SIG-M5 (cell line): ENCODE measurements at regions not wholly inside any gene's neighbourhood (a gene's known extent, or its start where the extent isn't known, plus 50 kb on each side); places are given as distances from the start of the nearest gene placed in this dataset.
A peak's percentile ranks its signal among the peaks of the same experiment; 100 is the strongest.

Source experiments
- DNase-seq: peaks from one replicate; lab custom pipeline; 2025; lab: John Stamatoyannopoulos, UW

- DNase-seq: no peak
These were observed 321.4 kb upstream of the MMADHC start for GRCh38 chr2:149908726-149909683.

DNA sequence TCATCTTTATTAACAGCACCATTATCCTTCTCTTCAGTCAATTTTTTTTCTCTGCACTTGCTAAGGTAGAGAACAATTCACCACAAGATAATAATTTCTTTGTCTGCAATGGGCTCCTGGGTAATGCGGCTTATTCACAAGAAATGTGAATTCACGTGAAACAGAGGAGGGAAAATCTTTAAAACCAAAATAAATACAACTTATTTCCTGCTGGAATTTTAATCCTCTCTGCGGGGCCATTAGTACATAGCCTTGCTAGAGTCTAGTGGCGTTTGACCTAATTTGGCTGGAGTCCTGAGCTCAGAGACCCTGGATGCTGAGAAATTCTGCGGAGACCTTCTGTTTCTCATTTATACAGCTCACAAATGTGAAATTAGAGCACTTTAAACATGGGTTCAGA lies 319.3 kb upstream of the MMADHC start:
- DNase-seq: no peak

- no peak for DNase-seq
These were observed 317.0 kb upstream of the MMADHC start for GRCh38 chr2:149904352-149905175.

DNA sequence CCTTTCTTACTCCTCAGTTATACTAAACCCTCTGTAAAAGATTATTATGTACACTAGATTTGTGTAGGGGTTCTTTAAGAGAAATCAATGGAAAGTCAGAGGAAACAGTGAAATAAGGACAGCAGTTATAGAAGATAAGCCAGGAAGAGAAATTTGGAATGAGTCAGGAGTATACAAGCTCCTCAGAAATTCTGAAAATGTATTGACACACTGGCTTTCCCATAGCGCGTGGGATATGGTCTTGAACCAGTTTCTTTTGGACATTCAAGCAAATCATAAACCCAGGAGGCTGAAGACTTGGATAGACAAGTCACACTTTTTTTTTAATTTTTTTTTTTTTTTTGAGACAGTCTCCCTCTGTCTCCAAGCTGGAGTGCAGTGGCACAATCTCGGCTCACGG lies 316.1 kb upstream of the MMADHC start:
- no peak for DNase-seq

DNA sequence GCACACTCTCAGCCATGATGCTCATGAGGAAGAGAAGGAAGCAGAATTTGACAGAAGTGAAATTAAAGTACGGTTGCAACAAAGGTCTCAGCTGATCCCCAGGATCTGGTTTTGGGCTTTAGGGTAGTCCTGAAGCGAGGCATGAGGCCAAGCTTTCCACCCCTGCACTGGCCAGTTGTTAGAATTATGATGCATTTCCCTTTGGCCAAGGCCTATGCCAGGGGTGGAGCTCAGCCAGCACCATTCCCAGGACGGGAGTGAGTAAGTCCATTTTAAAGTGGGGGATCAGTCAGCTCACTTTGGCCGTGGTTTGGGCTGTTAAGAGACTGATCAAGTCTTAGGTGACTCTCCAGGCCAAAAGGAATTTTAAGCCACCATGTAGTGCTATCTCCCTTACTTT lies 314.5 kb upstream of the MMADHC start:
- DNase-seq: no peak

- no peak for DNase-seq
These were observed 313.8 kb upstream of the MMADHC start for GRCh38 chr2:149901231-149901859.

DNA sequence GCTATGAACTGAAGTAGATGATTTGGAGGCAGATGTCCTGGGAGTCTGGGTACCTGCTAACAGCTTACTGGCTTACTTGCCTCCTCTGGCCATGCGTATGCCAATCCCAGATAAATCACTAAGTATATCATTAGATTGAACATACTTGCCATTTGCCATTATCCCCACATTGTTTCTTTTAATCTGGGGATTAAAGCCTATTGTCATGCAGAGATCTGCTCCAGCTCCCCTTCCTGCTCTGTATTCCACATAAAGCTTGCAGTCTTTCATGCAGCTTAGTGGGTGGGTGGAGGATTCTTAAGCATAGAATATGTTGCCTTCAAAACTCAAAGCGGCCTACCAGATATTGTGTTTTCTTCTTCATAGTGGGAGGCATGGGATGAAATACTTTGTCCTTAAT lies 311.8 kb upstream of the MMADHC start:
- DNase-seq: no peak

DNA sequence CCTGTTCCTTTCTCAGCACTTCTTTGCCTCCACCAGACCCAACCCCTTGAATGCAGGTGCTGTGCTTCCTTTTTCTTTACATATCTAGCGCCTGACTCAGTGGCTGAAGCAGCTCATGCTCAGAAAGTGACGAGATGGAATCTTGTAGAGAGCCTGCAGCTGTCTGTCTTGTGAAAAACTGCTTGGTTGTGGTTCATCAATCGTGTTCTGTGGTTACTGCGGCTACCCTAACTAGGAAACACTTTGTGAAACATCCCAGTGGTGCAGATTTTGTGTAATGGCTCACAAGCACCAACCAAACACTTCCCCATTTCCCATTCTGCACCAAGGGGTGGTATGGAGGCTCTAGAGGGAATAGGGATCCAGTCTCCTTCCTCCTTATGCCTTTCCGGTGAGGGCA lies 307.2 kb upstream of the MMADHC start:
- DNase-seq: peak; percentile 28

DNA sequence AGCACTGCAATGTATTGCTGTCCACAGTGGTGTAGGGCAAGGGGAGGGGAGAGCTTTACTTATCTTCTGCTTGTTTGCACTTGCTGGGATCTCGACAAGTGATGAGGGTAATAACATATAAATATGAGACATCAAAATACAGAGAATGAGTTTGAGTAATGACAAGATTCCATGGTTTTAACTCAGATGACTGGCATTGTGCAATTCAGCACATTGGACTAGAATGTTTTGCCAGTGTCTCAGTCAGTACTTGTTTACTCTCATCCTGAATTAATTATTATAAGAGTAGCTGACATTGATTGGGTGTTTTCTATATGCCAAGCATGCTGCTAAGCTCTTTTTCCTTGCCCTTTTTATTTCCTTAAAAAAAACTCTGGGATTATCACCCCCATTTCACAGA lies 306.7 kb upstream of the MMADHC start:
- no peak for DNase-seq

DNA sequence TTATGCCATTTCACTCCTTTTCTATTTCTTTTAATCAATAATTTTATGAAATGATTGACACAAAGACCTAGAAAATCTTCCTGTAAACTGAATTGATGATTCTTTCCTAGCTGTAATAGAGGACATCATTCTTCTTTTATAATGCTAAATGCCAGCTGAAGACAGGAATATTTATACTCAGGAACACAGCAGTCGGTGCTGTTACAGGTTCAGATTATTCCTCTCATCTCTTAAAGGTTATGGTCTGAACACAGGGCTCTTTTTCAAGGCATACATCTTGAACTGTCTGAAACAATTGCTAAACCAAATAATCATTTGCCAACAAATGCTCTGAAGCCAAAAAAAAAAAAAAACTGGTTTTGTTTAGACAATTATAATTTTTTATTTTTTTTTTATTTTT lies 305.0 kb upstream of the MMADHC start:
- DNase-seq: no peak

- DNase-seq: no peak
These were observed 298.4 kb upstream of the MMADHC start for GRCh38 chr2:149885946-149886345.

DNA sequence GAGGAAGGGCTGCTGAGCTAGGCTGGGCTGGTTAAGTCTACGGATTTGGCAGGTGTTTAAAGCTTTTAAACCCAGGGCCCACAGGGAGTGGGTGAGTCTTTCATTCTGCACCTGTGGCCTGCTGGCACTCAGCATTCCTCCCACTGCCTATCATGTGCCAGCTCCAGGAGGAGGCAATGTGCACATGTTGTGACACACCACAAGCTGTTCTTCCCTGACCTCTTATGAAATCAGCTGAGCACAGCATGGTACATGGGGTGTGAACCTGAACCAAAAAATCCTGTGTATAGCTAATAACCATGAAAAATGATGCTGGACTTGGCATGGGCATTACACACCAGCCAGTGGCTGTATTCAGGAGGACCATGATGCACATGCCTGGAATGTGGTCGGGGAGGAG lies 297.9 kb upstream of the MMADHC start:
- no peak for DNase-seq

- no peak for DNase-seq
These were observed 297.3 kb upstream of the MMADHC start for GRCh38 chr2:149884871-149885270.

DNA sequence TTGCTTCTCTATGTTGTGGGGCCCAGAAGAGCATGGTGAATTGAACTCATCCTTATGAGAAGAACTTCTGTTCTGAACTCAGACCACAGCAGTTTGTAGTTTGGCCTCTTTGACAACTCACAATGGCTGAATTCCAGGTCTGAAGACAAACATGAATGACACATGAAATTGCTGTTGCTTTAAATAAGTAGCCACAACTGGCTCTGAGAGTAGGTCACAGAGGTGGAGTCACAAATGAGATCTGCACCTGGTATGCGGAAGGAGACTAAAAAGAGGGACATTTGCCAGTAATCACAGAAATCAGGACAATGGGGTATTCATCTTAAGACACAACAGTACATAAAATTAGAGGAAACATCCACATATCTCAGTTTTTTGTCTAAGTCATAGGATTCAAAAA lies 290.3 kb upstream of the MMADHC start:
- no peak for DNase-seq

DNA sequence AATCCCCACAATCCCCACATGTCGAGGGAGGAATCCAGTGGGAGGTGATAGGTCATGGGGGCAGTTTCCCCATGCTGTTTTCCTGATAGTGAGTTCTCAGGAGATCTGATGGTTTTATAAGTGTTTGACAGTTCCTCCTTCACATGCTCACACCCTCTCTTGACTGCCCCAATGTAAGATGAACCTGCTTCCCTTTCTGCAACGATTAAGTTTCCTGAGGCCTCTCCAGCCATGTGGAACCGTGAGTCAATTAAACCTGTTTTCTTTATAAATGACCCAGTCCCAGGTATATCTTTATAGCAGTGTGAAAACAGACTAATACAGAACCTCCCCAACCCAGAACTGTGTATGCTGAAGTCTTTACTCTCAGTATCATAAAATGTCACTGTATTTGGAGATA lies 289.5 kb upstream of the MMADHC start:
- DNase-seq: no peak

GRCh38 chr2:149873936-149874335 lies 286.4 kb upstream of the MMADHC start:
- DNase-seq: no peak

DNA sequence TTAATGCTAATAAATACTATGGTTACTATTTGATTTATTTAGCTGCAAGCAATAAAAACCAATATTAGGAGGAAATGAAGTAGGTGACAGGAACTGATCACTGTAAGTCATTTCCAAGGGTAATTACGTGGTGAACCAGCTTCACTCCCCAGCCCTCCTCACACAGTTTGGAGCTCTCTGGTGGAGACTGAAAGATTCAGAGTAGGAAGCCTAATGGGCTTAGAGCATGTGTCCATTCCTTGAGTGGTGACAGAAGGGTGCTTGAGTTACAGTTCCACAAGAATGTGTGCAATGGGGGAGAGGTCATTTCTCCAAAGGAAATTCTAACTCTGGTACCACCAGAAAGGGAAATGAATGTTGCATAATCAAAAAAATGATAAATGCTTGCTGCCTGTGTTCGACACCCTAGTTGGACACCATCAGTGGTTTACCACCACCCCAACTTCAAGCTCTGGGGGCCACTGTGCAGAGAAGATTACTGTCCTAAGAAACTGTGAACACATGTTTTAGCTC lies 285.1 kb upstream of the MMADHC start:
- no peak for DNase-seq

DNA sequence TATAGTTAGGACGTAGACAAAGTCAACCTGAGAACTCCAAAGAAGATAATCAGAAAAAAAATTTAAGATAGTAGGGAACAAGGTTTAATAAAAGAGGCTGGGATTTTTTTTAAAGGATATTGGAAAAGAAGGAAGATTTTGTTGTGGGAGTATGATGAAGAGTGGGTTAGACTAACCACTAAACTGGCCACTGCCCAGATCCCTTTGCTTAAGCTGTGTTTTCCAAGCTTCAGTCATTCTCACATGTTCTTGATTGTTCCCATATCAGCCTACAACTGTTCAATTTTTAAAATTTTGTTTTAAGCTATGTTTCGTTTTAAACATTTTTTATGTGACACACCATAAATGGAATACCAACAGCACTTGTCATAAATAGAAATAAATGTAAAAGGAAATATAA lies 284.5 kb upstream of the MMADHC start:
- no peak for DNase-seq

DNA sequence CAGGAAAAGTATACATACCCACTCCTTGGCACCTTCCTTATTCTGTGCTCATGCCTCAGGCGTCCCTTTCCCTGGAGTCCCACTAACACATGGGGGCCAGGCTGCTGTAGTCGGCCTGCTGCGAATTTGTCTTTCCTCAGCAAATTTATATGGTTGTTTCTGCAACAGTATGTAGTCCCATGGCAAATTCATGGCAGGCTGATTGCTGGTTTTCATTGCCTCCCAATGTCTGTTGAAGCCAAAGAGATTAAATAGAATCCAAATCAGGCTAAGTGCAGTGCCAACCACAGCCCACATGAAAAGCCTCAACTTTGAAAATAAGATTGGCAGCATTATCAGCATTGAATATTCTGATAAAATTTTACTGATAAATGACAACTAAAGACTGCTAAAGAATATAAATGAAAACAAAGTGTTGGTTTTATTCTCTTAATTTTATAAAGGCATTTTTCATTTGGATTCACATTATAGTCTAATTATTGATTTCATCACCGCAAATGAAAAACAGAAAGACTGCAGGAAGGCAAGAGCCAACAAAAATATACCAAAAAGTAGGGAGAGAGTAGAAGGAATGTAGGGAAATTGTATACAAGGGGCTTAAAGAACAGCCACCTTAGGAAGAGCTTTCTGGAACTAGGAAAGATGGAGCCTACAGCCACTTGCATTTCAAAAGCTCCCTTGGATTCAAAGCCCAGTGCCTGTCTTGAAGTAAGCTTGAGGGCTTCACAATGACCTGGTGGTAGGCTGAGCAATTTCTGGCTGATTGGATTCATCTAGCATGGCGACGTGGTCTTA lies 283.7 kb upstream of the MMADHC start:
- no peak for DNase-seq

- DNase-seq: no peak
These were observed 275.7 kb upstream of the MMADHC start for GRCh38 chr2:149863227-149863626.

GRCh38 chr2:149861034-149861433 lies 273.5 kb upstream of the MMADHC start:
- DNase-seq: no peak
